Fibroblast of pulmonary artery (primary cell): ENCODE measurements at regions not wholly inside any gene's neighbourhood (a gene's known extent, or its start where the extent isn't known, plus 50 kb on each side); places are given as distances from the start of the nearest gene placed in this dataset.

Experiments
- DNase-seq: peaks from one replicate; pipeline ENCODE4 v3.0.0-alpha.2; 2010; ENCODE audit warnings: low read depth
- H3K4me3 ChIP-seq: replicated peaks from 2 replicates; pipeline ENCODE4 v1.5.1; 2011; ENCODE audit warnings: low read depth, mild to moderate bottlenecking, control low read depth, low read length, moderate library complexity
- CTCF ChIP-seq: IDR thresholded peaks from 2 replicates; pipeline ENCODE4 v1.5.1; 2011; ENCODE audit warnings: mild to moderate bottlenecking, control low read depth, low read length, inconsistent platforms; ENCODE audit errors: missing control alignments

- H3K4me3 ChIP-seq, result no peak overlapping the region
Observed at GRCh38 chr10:31754803-31755624, 173.6 kb downstream of the ARHGAP12 start.

GRCh38 chr10:31753681-31754080, 174.9 kb downstream of the ARHGAP12 start:
- DNase-seq, result no peak
- no peak overlapping the region for H3K4me3 ChIP-seq
- TF ChIP-seq CTCF, result no peak

More at GRCh38 chr10:31754803-31755624, 173.6 kb downstream of the ARHGAP12 start:
- TF ChIP-seq CTCF, result no peak
- no peak for DNase-seq

- no peak for TF ChIP-seq CTCF
- DNase-seq, result no peak
- no peak overlapping the region for H3K4me3 ChIP-seq
Observed at GRCh38 chr10:31752170-31752569, 176.5 kb downstream of the ARHGAP12 start.

- no peak for TF ChIP-seq CTCF
- no peak for DNase-seq
- no peak overlapping the region for H3K4me3 ChIP-seq
Observed at GRCh38 chr10:31751738-31752080, 176.9 kb downstream of the ARHGAP12 start.

GRCh38 chr10:31751051-31751737, 177.4 kb downstream of the ARHGAP12 start:
- TF ChIP-seq CTCF, result no peak
- no peak for DNase-seq
- H3K4me3 ChIP-seq, result no peak overlapping the region

- TF ChIP-seq CTCF, result no peak
- no peak overlapping the region for H3K4me3 ChIP-seq
- DNase-seq, result peak; percentile 39
Observed at GRCh38 chr10:31749981-31750840, 178.4 kb downstream of the ARHGAP12 start.
